ENCODE measurements at regions not wholly inside any gene's neighbourhood (a gene's known extent, or its start where the extent isn't known, plus 50 kb on each side); places are given as distances from the start of the nearest gene placed in this dataset.

- H3K4me3 Mint-ChIP-seq = no peak overlapping the region
- no peak overlapping the region for H3K27ac Mint-ChIP-seq
- H3K36me3 Mint-ChIP-seq = no peaks in the 10 kb centered on the region
- no peaks in the 10 kb centered on the region for H3K4me1 Mint-ChIP-seq
- peaks cover 23% of the 10 kb centered on the region for H3K9me3 Mint-ChIP-seq
- peaks cover 2% of the 10 kb centered on the region for H3K27me3 Mint-ChIP-seq (ENCODE audit: low read depth)
- DNase-seq (ENCODE audit: low spot score in 2 of 2, unreplicated experiment in 2 of 2) = no peak
- TF ChIP-seq, protein P1, sequence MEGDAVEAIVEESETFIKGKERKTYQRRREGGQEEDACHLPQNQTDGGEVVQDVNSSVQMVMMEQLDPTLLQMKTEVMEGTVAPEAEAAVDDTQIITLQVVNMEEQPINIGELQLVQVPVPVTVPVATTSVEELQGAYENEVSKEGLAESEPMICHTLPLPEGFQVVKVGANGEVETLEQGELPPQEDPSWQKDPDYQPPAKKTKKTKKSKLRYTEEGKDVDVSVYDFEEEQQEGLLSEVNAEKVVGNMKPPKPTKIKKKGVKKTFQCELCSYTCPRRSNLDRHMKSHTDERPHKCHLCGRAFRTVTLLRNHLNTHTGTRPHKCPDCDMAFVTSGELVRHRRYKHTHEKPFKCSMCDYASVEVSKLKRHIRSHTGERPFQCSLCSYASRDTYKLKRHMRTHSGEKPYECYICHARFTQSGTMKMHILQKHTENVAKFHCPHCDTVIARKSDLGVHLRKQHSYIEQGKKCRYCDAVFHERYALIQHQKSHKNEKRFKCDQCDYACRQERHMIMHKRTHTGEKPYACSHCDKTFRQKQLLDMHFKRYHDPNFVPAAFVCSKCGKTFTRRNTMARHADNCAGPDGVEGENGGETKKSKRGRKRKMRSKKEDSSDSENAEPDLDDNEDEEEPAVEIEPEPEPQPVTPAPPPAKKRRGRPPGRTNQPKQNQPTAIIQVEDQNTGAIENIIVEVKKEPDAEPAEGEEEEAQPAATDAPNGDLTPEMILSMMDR (IDR thresholded peaks at IDR 0.05; ENCODE audit: unreplicated experiment) = no peak
These were observed 245.9 kb downstream of the IDS start for GRCh38 chrX:149259241-149259640.

DNA sequence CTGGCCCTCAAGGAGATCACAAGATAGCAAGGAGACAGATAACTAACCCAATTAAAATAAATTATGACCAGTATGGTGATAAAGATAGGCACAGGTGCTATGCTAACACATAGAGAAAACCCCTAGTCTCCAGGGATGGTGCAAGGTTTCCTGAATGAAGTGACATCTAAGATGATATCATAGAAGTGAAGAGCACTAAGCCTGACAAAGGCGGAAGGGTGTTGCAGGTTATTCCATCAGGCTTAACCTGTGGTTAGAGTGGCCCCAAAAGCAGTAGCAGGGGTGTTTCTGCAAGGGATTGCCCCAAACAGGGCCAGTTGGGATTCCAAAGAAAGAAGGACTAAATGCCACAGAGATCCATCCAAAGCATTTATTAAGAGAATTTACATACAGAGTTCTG lies 249.2 kb downstream of the IDS start:
- Mint-ChIP-seq H3K36me3 (no peaks in the 10 kb centered on the region), H3K4me1 (no peaks in the 10 kb centered on the region), H3K27me3 (ENCODE audit: low read depth) (no peaks in the 10 kb centered on the region), H3K27ac (no peak overlapping the region), H3K4me3 (no peak overlapping the region), H3K9me3 (peaks cover 28% of the 10 kb centered on the region)
- no peak for DNase-seq (ENCODE audit: low spot score in 2 of 2, unreplicated experiment in 2 of 2)
- TF ChIP-seq, protein P1 (IDR thresholded peaks at IDR 0.05; ENCODE audit: unreplicated experiment) = no peak

DNA sequence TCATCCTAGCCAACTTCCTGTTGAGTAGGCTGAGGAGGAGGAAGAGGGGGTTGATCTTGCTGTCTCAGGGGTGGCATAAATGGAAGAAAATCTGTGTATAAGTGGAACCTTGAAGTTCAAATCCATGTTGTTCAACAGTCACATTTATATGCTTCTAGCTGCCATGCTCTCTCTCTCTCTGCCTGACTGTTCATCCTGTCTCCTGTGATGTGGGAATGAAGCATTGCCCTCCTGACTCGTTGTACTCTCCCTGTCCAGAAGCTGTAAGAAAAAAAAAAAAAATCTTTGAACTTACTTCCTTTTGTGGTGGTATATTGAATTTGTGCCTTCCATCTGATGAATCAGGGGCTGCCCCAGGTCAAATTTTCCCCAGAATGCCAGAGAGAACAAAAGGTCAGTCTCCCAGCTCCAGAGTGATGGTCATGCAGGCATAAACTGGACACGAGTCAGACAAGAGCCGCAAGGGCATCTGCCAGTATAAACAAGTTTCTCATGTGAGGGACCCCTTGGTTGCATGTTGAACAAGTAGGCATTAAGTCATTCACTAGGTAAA lies 257.0 kb downstream of the IDS start:
- H3K4me3 Mint-ChIP-seq = no peak overlapping the region
- H3K27ac Mint-ChIP-seq = no peak overlapping the region
- no peaks in the 10 kb centered on the region for H3K27me3 Mint-ChIP-seq (ENCODE audit: low read depth)
- H3K4me1 Mint-ChIP-seq = no peaks in the 10 kb centered on the region
- H3K36me3 Mint-ChIP-seq = no peaks in the 10 kb centered on the region
- peaks cover 59% of the 10 kb centered on the region for H3K9me3 Mint-ChIP-seq
- TF ChIP-seq, protein P1 (IDR thresholded peaks at IDR 0.05; ENCODE audit: unreplicated experiment) = no peak
- no peak for DNase-seq (ENCODE audit: low spot score in 2 of 2, unreplicated experiment in 2 of 2)

DNA sequence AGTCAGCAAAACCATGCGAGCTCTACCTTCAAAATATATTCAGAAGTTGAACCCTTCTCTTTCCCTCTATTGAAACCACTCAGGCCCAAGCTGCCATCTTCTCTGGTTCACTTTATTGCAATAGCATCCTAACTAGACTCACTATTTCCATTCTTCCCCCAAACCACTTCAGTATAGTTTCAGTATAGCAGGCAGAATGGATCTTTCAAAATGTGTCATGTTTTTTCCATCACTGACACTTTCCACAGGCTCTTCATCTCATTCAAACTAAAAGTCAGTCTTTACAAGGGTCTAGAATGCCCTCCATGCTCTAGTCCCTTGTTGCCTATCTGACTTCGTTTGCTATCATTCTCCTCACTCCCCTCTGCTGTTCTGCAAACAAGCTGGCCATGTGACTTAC lies 274.4 kb downstream of the IDS start:
- Mint-ChIP-seq H3K9me3 (peaks cover 63% of the 10 kb centered on the region), H3K36me3 (no peaks in the 10 kb centered on the region), H3K27me3 (ENCODE audit: low read depth) (no peaks in the 10 kb centered on the region), H3K27ac (no peak overlapping the region), H3K4me3 (no peak overlapping the region), H3K4me1 (no peaks in the 10 kb centered on the region)
- TF ChIP-seq, protein P1 (IDR thresholded peaks at IDR 0.05; ENCODE audit: unreplicated experiment) = no peak
- DNase-seq (ENCODE audit: low spot score in 2 of 2, unreplicated experiment in 2 of 2) = no peak

- DNase-seq (ENCODE audit: low spot score in 2 of 2, unreplicated experiment in 2 of 2) = no peak
- Mint-ChIP-seq H3K27me3 (ENCODE audit: low read depth) (no peaks in the 10 kb centered on the region), H3K36me3 (no peaks in the 10 kb centered on the region), H3K9me3 (peaks cover 47% of the 10 kb centered on the region), H3K27ac (no peak overlapping the region), H3K4me1 (peaks cover 6% of the 10 kb centered on the region), H3K4me3 (no peak overlapping the region)
- TF ChIP-seq, protein P1 (IDR thresholded peaks at IDR 0.05; ENCODE audit: unreplicated experiment) = no peak
These were observed 281.3 kb downstream of the IDS start for GRCh38 chrX:149223854-149224253.

- Mint-ChIP-seq H3K4me3 (no peak overlapping the region), H3K27me3 (ENCODE audit: low read depth) (no peaks in the 10 kb centered on the region), H3K36me3 (no peaks in the 10 kb centered on the region), H3K4me1 (peaks cover 6% of the 10 kb centered on the region), H3K27ac (no peak overlapping the region), H3K9me3 (peaks cover 42% of the 10 kb centered on the region)
- TF ChIP-seq, protein P1 (IDR thresholded peaks at IDR 0.05; ENCODE audit: unreplicated experiment) = no peak
- no peak for DNase-seq (ENCODE audit: low spot score in 2 of 2, unreplicated experiment in 2 of 2)
These were observed 283.1 kb downstream of the IDS start for GRCh38 chrX:149222040-149222439.

Measured in mesothelial cell of epicardium (in vitro differentiated cells).